Astrocyte (in vitro differentiated cells and primary cell): ENCODE measurements at regions not wholly inside any gene's neighbourhood (a gene's known extent, or its start where the extent isn't known, plus 50 kb on each side); places are given as distances from the start of the nearest gene placed in this dataset.

Experiments
- DNase-seq: peaks from one replicate; pipeline ENCODE4 v3.0.0-alpha.2; 2010; ENCODE audit warnings: low read depth
- FAIRE-seq: peaks from 2 replicates; lab custom pipeline; 2011; peaks lifted over from hg19 to GRCh38; lab: Jason Lieb, UNC
- H2AFZ ChIP-seq: 2 replicates; pipeline ENCODE4 v1.6.0; 2012; ENCODE audit warnings: low read depth, low read length, inconsistent platforms
- H3K27ac ChIP-seq: 2 replicates; pipeline ENCODE4 v1.5.1; 2011; ENCODE audit warnings: low read depth, low read length, inconsistent platforms
- H3K27me3 ChIP-seq: 2 replicates; pipeline ENCODE4 v1.6.0; 2011; ENCODE audit warnings: low read length, inconsistent platforms; ENCODE audit not compliant: insufficient read depth
- H3K36me3 ChIP-seq: 2 replicates; pipeline ENCODE4 v1.5.1; 2011; ENCODE audit warnings: low read length, inconsistent platforms; ENCODE audit not compliant: insufficient read depth
- H3K4me1 ChIP-seq: 2 replicates; pipeline ENCODE4 v1.5.1; 2011; ENCODE audit warnings: low read length, inconsistent platforms; ENCODE audit not compliant: insufficient read depth
- H3K4me2 ChIP-seq: 2 replicates; pipeline ENCODE4 v1.6.0; 2012; ENCODE audit warnings: low read length, inconsistent platforms
- H3K4me3 ChIP-seq: 2 replicates; pipeline ENCODE4 v1.5.1; 2011; ENCODE audit warnings: low read depth, mild to moderate bottlenecking, low read length, inconsistent platforms; ENCODE audit not compliant: insufficient read depth
- H3K79me2 ChIP-seq: 2 replicates; pipeline ENCODE4 v1.6.0; 2012; ENCODE audit warnings: mild to moderate bottlenecking, low read length, inconsistent platforms; ENCODE audit not compliant: insufficient read depth
- H3K9ac ChIP-seq: 2 replicates; pipeline ENCODE4 v1.6.0; 2012; ENCODE audit warnings: mild to moderate bottlenecking, low read length, inconsistent platforms
- H3K9me3 ChIP-seq: 2 replicates; pipeline ENCODE4 v1.5.1; 2012; ENCODE audit warnings: low read depth, mild to moderate bottlenecking, low read length, inconsistent platforms; ENCODE audit not compliant: insufficient read depth
- H4K20me1 ChIP-seq: 2 replicates; pipeline ENCODE4 v1.6.0; 2012; ENCODE audit warnings: low read length, inconsistent platforms; ENCODE audit not compliant: insufficient read depth
- H3K27ac Mint-ChIP-seq: one replicate; pipeline ENCODE4 v1.8.0; 2021; ENCODE audit warnings: mild to moderate bottlenecking, mixed read lengths; ENCODE audit not compliant: unreplicated experiment
- H3K27me3 Mint-ChIP-seq: one replicate; pipeline ENCODE4 v1.8.0; 2021; ENCODE audit warnings: low read depth, mixed read lengths; ENCODE audit not compliant: unreplicated experiment
- H3K36me3 Mint-ChIP-seq: one replicate; pipeline ENCODE4 v1.8.0; 2021; ENCODE audit warnings: low read depth, mixed read lengths; ENCODE audit not compliant: unreplicated experiment
- H3K4me1 Mint-ChIP-seq: one replicate; pipeline ENCODE4 v1.8.0; 2021; ENCODE audit warnings: low read depth, mixed read lengths; ENCODE audit not compliant: unreplicated experiment
- H3K4me3 Mint-ChIP-seq: one replicate; pipeline ENCODE4 v1.8.0; 2021; ENCODE audit warnings: mild to moderate bottlenecking, moderate library complexity, mixed read lengths; ENCODE audit not compliant: unreplicated experiment
- H3K9me3 Mint-ChIP-seq: one replicate; pipeline ENCODE4 v1.8.0; 2021; ENCODE audit warnings: mild to moderate bottlenecking, mixed read lengths; ENCODE audit not compliant: unreplicated experiment
- CTCF ChIP-seq: IDR thresholded peaks from 2 replicates; pipeline ENCODE4 v1.5.1; 2011; ENCODE audit warnings: low read depth, mild to moderate bottlenecking, inconsistent platforms, low read length, moderate library complexity; ENCODE audit not compliant: insufficient read depth
- EZH2 ChIP-seq: IDR thresholded peaks from 2 replicates; pipeline ENCODE4 v1.6.1; 2012; ENCODE audit warnings: mild to moderate bottlenecking, low read length, inconsistent platforms; ENCODE audit not compliant: insufficient read depth

GRCh38 chr5:92429646-92430045 lies 1046.5 kb upstream of the ARRDC3 start:
- Mint-ChIP-seq H3K4me3 (no peak overlapping the region), H3K27me3 (no peaks in the 10 kb centered on the region), H3K27ac (no peak overlapping the region), H3K36me3 (no peaks in the 10 kb centered on the region), H3K9me3 (no peaks in the 10 kb centered on the region), H3K4me1 (no peaks in the 10 kb centered on the region)
- H3K9me3 ChIP-seq = no peaks in the 10 kb centered on the region
- no peaks in the 10 kb centered on the region for H3K27me3 ChIP-seq
- no peaks in the 10 kb centered on the region for H3K36me3 ChIP-seq
- no peak overlapping the region for H3K27ac ChIP-seq
- FAIRE-seq = no peak
- H3K4me2 ChIP-seq = no peak overlapping the region
- H3K4me3 ChIP-seq = no peak overlapping the region
- no peak overlapping the region for H2AFZ ChIP-seq
- H4K20me1 ChIP-seq = no peaks in the 10 kb centered on the region
- no peaks in the 10 kb centered on the region for H3K4me1 ChIP-seq
- H3K79me2 ChIP-seq = no peaks in the 10 kb centered on the region
- no peak overlapping the region for H3K9ac ChIP-seq
- DNase-seq = no peak
- TF ChIP-seq CTCF (no peak), EZH2 (no peak)

- TF ChIP-seq CTCF (no peak), EZH2 (no peak)
- FAIRE-seq (no peak), DNase-seq (no peak)
- Histone ChIP-seq H3K4me1 (no peaks in the 10 kb centered on the region), H4K20me1 (no peaks in the 10 kb centered on the region), H3K4me2 (no peak overlapping the region), H3K27ac (no peak overlapping the region), H3K4me3 (no peak overlapping the region), H3K79me2 (no peaks in the 10 kb centered on the region), H3K9ac (no peak overlapping the region), H3K36me3 (no peaks in the 10 kb centered on the region), H3K27me3 (no peaks in the 10 kb centered on the region), H3K9me3 (no peaks in the 10 kb centered on the region), H2AFZ (no peak overlapping the region)
- H3K27me3 Mint-ChIP-seq = no peaks in the 10 kb centered on the region
- no peak overlapping the region for H3K4me3 Mint-ChIP-seq
- peaks cover 6% of the 10 kb centered on the region for H3K9me3 Mint-ChIP-seq
- H3K27ac Mint-ChIP-seq = no peak overlapping the region
- H3K4me1 Mint-ChIP-seq = no peaks in the 10 kb centered on the region
- H3K36me3 Mint-ChIP-seq = no peaks in the 10 kb centered on the region
Observed at GRCh38 chr5:92428415-92428814, 1045.3 kb upstream of the ARRDC3 start.

- H2AFZ ChIP-seq = no peak overlapping the region
- no peaks in the 10 kb centered on the region for H3K36me3 ChIP-seq
- H3K4me1 Mint-ChIP-seq = no peaks in the 10 kb centered on the region
- no peak overlapping the region for H3K4me3 Mint-ChIP-seq
- peaks cover 2% of the 10 kb centered on the region for H3K9me3 ChIP-seq
- H3K9ac ChIP-seq = no peak overlapping the region
- no peaks in the 10 kb centered on the region for H3K79me2 ChIP-seq
- no peaks in the 10 kb centered on the region for H3K36me3 Mint-ChIP-seq
- no peak overlapping the region for H3K4me2 ChIP-seq
- H3K4me3 ChIP-seq = no peak overlapping the region
- H3K27ac ChIP-seq = no peak overlapping the region
- H3K9me3 Mint-ChIP-seq = peaks cover 9% of the 10 kb centered on the region
- no peaks in the 10 kb centered on the region for H3K27me3 ChIP-seq
- H4K20me1 ChIP-seq = no peaks in the 10 kb centered on the region
- H3K27ac Mint-ChIP-seq = no peak overlapping the region
- H3K4me1 ChIP-seq = no peaks in the 10 kb centered on the region
- DNase-seq (no peak), FAIRE-seq (no peak)
- TF ChIP-seq EZH2 = no peak
- no peaks in the 10 kb centered on the region for H3K27me3 Mint-ChIP-seq
Observed at GRCh38 chr5:92424785-92425426, 1041.8 kb upstream of the ARRDC3 start.
